ENCODE measurements at regions not wholly inside any gene's neighbourhood (a gene's known extent, or its start where the extent isn't known, plus 50 kb on each side); places are given as distances from the start of the nearest gene placed in this dataset.

DNA sequence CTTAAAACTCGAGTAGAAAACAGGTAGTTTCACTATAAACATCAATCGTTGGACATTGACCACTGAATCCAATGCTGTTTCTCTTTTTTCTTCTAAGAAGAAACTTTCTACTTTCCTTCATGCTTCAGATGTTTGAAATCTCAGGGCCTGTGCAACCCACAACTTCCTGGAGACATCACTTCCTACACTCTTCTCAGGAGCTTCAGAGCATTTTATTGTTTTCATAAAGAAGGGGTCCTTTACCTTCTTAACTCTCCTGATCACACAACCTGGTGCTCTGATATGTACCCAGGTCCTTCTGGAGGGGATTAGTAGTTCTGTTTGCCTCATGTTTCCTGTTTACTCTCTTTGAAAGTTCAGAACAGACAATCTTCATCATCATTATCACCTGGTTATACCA, 113.0 kb upstream of the VAV3 start:
- H3K36me3 Mint-ChIP-seq (ENCODE audit: low read depth) = no peaks in the 10 kb centered on the region
- Histone ChIP-seq H3F3A (replicated peaks; ENCODE audit: low read depth) (no peaks in the 10 kb centered on the region), H3K4me2 (no peak overlapping the region), H3K4me3 (no peak overlapping the region), H3K27ac (ENCODE audit: low read depth) (no peak overlapping the region), H4K20me1 (replicated peaks; ENCODE audit: insufficient read depth) (no peaks in the 10 kb centered on the region), H3K36me3 (ENCODE audit: insufficient read depth) (no peaks in the 10 kb centered on the region), H3K27me3 (ENCODE audit: insufficient read depth) (no peaks in the 10 kb centered on the region), H3K9me2 (ENCODE audit: insufficient read depth) (no peaks in the 10 kb centered on the region; the same call in 1 of the 2 replicates), H3K79me2 (replicated peaks; ENCODE audit: insufficient read depth) (no peaks in the 10 kb centered on the region), H2AFZ (no peak overlapping the region), H3K4me1 (ENCODE audit: insufficient read depth) (no peaks in the 10 kb centered on the region)
- no peak for TF ChIP-seq CREB1 (CRISPR knock-in tag; IDR thresholded peaks at IDR 0.05; ENCODE audit: low read depth)
- no peaks in the 10 kb centered on the region for H3K9me3 Mint-ChIP-seq
- DNase-seq (ENCODE audit: low spot score) (no peak), ATAC-seq (no peak)
- H3K27me3 Mint-ChIP-seq (ENCODE audit: insufficient read depth, low read depth, poor library complexity) = peaks cover 1% of the 10 kb centered on the region
- H3K4me3 Mint-ChIP-seq = no peak overlapping the region
- no peak overlapping the region for H3K27ac Mint-ChIP-seq
- H3K4me1 Mint-ChIP-seq = peaks cover 7% of the 10 kb centered on the region

DNA sequence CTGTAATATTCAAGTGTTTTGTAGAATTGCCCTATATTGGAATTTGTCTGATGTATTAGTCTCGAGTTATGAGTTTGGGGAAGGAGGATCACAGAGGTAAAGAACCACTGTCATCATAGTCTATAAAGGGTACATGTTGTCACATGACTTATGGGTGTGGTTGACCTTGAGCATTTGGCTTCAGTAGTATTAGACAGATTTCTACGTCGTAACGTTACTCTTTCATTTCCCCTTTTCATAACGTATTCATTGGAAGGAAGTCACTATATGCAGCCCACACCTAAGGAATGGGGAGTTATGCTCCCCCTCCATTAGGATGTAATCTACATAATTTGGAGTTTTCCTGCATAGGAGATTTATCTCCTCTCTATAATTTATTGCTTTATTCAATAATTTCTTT, 110.1 kb upstream of the VAV3 start:
- Mint-ChIP-seq H3K27ac (no peak overlapping the region), H3K9me3 (no peaks in the 10 kb centered on the region), H3K27me3 (ENCODE audit: insufficient read depth, low read depth, poor library complexity) (no peaks in the 10 kb centered on the region), H3K4me3 (no peak overlapping the region), H3K4me1 (no peaks in the 10 kb centered on the region), H3K36me3 (ENCODE audit: low read depth) (no peaks in the 10 kb centered on the region)
- H3K79me2 ChIP-seq (replicated peaks; ENCODE audit: insufficient read depth) = no peaks in the 10 kb centered on the region
- no peaks in the 10 kb centered on the region for H3F3A ChIP-seq (replicated peaks; ENCODE audit: low read depth)
- no peaks in the 10 kb centered on the region for H4K20me1 ChIP-seq (replicated peaks; ENCODE audit: insufficient read depth)
- H3K4me3 ChIP-seq = no peak overlapping the region
- no peak overlapping the region for H3K4me2 ChIP-seq
- H3K9me2 ChIP-seq (ENCODE audit: insufficient read depth) = no peaks in the 10 kb centered on the region
- H3K27ac ChIP-seq (ENCODE audit: low read depth) = no peak overlapping the region
- H3K27me3 ChIP-seq (ENCODE audit: insufficient read depth) = no peaks in the 10 kb centered on the region
- no peak overlapping the region for H2AFZ ChIP-seq
- DNase-seq (ENCODE audit: low spot score) = no peak
- no peak for ATAC-seq
- H3K36me3 ChIP-seq (ENCODE audit: insufficient read depth) = no peaks in the 10 kb centered on the region
- H3K4me1 ChIP-seq (ENCODE audit: insufficient read depth) = no peaks in the 10 kb centered on the region
- no peak for TF ChIP-seq STAT1 (IDR thresholded peaks at IDR 0.05; ENCODE audit: unreplicated experiment)
- TF ChIP-seq ZNF462 (CRISPR knock-in tag; IDR thresholded peaks at IDR 0.05) = no peak
- no peak for TF ChIP-seq ETS1 (IDR thresholded peaks at IDR 0.05)
- TF ChIP-seq ZNF114 (CRISPR knock-in tag; IDR thresholded peaks at IDR 0.05) = no peak
- TF ChIP-seq, protein P1, sequence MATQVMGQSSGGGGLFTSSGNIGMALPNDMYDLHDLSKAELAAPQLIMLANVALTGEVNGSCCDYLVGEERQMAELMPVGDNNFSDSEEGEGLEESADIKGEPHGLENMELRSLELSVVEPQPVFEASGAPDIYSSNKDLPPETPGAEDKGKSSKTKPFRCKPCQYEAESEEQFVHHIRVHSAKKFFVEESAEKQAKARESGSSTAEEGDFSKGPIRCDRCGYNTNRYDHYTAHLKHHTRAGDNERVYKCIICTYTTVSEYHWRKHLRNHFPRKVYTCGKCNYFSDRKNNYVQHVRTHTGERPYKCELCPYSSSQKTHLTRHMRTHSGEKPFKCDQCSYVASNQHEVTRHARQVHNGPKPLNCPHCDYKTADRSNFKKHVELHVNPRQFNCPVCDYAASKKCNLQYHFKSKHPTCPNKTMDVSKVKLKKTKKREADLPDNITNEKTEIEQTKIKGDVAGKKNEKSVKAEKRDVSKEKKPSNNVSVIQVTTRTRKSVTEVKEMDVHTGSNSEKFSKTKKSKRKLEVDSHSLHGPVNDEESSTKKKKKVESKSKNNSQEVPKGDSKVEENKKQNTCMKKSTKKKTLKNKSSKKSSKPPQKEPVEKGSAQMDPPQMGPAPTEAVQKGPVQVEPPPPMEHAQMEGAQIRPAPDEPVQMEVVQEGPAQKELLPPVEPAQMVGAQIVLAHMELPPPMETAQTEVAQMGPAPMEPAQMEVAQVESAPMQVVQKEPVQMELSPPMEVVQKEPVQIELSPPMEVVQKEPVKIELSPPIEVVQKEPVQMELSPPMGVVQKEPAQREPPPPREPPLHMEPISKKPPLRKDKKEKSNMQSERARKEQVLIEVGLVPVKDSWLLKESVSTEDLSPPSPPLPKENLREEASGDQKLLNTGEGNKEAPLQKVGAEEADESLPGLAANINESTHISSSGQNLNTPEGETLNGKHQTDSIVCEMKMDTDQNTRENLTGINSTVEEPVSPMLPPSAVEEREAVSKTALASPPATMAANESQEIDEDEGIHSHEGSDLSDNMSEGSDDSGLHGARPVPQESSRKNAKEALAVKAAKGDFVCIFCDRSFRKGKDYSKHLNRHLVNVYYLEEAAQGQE (IDR thresholded peaks at IDR 0.05; ENCODE audit: unreplicated experiment) = no peak
- no peak for TF ChIP-seq NANOG (IDR thresholded peaks at IDR 0.05; ENCODE audit: borderline replicate concordance)
- no peak for TF ChIP-seq POLR2AphosphoS5 (IDR thresholded peaks at IDR 0.05; ENCODE audit: low read depth)
- TF ChIP-seq ZNF331 (CRISPR knock-in tag; IDR thresholded peaks at IDR 0.05; ENCODE audit: low read depth) = no peak
- no peak for TF ChIP-seq CREB1 (CRISPR knock-in tag; IDR thresholded peaks at IDR 0.05; ENCODE audit: low read depth)
- no peak for TF ChIP-seq EZH2 (IDR thresholded peaks at IDR 0.05; ENCODE audit: low read depth, unreplicated experiment)
- no peak for TF ChIP-seq EZH2phosphoT487 (IDR thresholded peaks at IDR 0.05; ENCODE audit: unreplicated experiment)

All from GM23338 (cell line).